Esophagus muscularis mucosa (tissue), 4 donors: ENCODE measurements at regions not wholly inside any gene's neighbourhood (a gene's known extent, or its start where the extent isn't known, plus 50 kb on each side); places are given as distances from the start of the nearest gene placed in this dataset.
"Not testable (repeated sequence)": the region's sequence is repeated elsewhere in the genome, so short reads cannot be mapped to it uniquely, and the experiment has no call there.

Experiments used
- DNase-seq: peaks from one replicate; pipeline ENCODE4 v3.0.0-alpha.2; 2017; ENCODE audit errors: extremely low spot score
- H3K27ac ChIP-seq, 4 donors: fragments of 200-600 bp; sonication (generic); replicated peaks in 1 of 4; 1 replicate in 3 of 4; 2 replicates in 1 of 4; pipeline ENCODE4 v1.5.1; 2016 to 2019; ENCODE audit warnings: mild to moderate bottlenecking in 1 of 4
- H3K27me3 ChIP-seq, 4 donors: fragments of 200-600 bp; sonication (generic); one replicate each; pipeline versions ENCODE4 v1.5.1 to v1.6.0; 2016 to 2019
- H3K36me3 ChIP-seq, 4 donors: fragments of 200-600 bp; sonication (generic); one replicate each; pipeline ENCODE4 v1.5.1; 2016 to 2019
- H3K4me1 ChIP-seq, 4 donors: fragments of 200-600 bp; sonication (generic); one replicate each; pipeline ENCODE4 v1.5.1; 2016 to 2019
- H3K4me3 ChIP-seq, 4 donors: fragments of 200-600 bp; sonication (generic); 1 replicate in 2 of 4; 2 replicates in 2 of 4; pipeline ENCODE4 v1.5.1; 2016 to 2019; ENCODE audit warnings: mild to moderate bottlenecking in 4 of 4, moderate library complexity in 1 of 4
- H3K9me3 ChIP-seq, 4 donors: fragments of 200-600 bp; sonication (generic); 1 replicate in 3 of 4; 2 replicates in 1 of 4; pipeline ENCODE4 v1.5.1; 2016 to 2019
- WGBS: methylation state at CpG from one replicate; pipeline ENCODE4 v1.1.5; 2018; 5-methylcytosine and 5-hydroxymethylcytosine counted together
- intact Hi-C: fragments of 100-400 bp; cut with DNase I; formaldehyde crosslinking; loops from one replicate; pipeline ENCODE4 v1.15.1; 2023
- small RNA-seq, 3 donors: library from RNA; depleted of rRNA; stranded (forward); fragments of <200 nt; gene quantifications; one replicate each; pipeline ENCODE3, GENCODE V24; 2016

DNA sequence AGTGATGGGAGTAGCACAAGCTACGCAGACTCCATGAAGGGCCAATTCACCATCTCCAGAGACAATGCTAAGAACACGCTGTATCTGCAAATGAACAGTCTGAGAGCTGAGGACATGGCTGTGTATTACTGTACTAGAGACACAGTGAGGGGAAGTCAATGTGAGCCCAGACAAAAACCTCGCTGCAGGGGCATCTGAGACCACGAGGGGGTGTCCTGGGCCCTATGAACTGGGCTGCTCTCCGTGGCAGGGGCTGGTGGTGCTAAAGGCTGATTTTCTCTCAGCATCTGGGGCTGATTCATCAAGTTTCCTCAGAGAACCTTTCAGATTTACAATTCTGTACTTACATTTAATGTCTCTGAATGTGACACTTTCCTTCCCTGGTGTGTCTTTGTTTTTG lies 368.1 kb downstream of the TP53TG3F start:
- intact Hi-C loops, H3K27ac ChIP-seq, DNase-seq, H3K36me3 ChIP-seq, H3K4me3 ChIP-seq, H3K27me3 ChIP-seq, H3K4me1 ChIP-seq, H3K9me3 ChIP-seq: not testable (repeated sequence)
- WGBS: 100% methylated on average over 1 of the region's 5 CpGs

GRCh38 chr16:33839157-33839556 lies 379.7 kb downstream of the TP53TG3F start:
- H3K36me3 ChIP-seq, DNase-seq, intact Hi-C loops, H3K4me1 ChIP-seq, H3K4me3 ChIP-seq, H3K27me3 ChIP-seq, H3K9me3 ChIP-seq, H3K27ac ChIP-seq: not testable (repeated sequence)
- no CpG with 5 or more reads among the region's 3 CpGs for WGBS

GRCh38 chr16:33844533-33844932 lies 385.1 kb downstream of the TP53TG3F start:
- DNase-seq: peak; percentile 57
- intact Hi-C loops, H3K27ac ChIP-seq, H3K4me1 ChIP-seq, H3K36me3 ChIP-seq, H3K4me3 ChIP-seq, H3K27me3 ChIP-seq, H3K9me3 ChIP-seq: not testable (repeated sequence)
- 70% methylated on average over 4 of the region's 10 CpGs for WGBS

Small RNA genes lying in the stretch of these regions (small RNA-seq; reads per million reads assigned to genes)
- 0 reads per million in 3 donors for gene AC136428.2
- 0 reads per million in 3 donors for gene ENPP7P13
